Ovary (tissue), 3 donors: ENCODE measurements at regions not wholly inside any gene's neighbourhood (a gene's known extent, or its start where the extent isn't known, plus 50 kb on each side); places are given as distances from the start of the nearest gene placed in this dataset.

Experiments
- CTCF ChIP-seq, 3 donors: fragments of 450-650 bp in 2 of 3; fragments of 200-600 bp in 1 of 3; IDR thresholded peaks; one replicate each; pipeline versions ENCODE4 v1.5.1 to v1.8.0; 2016 to 2022; ENCODE audit warnings: antibody characterized with exemption in 3 of 3, mild to moderate bottlenecking in 1 of 3
- POLR2A ChIP-seq: fragments of 450-650 bp; IDR thresholded peaks from one replicate; pipeline ENCODE4 v1.6.1; 2017; ENCODE audit warnings: antibody characterized with exemption, mild to moderate bottlenecking, moderate library complexity
- donor health status: DM: no; HTN: no; CAD: no.

- TF ChIP-seq CTCF (IDR thresholded peaks at IDR 0.05) (no peak), POLR2A (no peak)
Measured at GRCh38 chr10:20454331-20454730, 442.8 kb downstream of the NEBL start.
